Suprapubic skin (tissue), 4 donors: ENCODE measurements at regions not wholly inside any gene's neighbourhood (a gene's known extent, or its start where the extent isn't known, plus 50 kb on each side); places are given as distances from the start of the nearest gene placed in this dataset.
"Not testable (repeated sequence)": the region's sequence is repeated elsewhere in the genome, so short reads cannot be mapped to it uniquely, and the experiment has no call there.

Experiments used
- DNase-seq, 2 donors: peaks; one replicate each; pipeline ENCODE4 v3.0.0-alpha.2; 2019; ENCODE audit warnings: low spot score in 2 of 2
- H3K27ac ChIP-seq: fragments of 200-600 bp; sonication (generic); one replicate; pipeline ENCODE4 v1.5.1; 2019
- H3K27me3 ChIP-seq: fragments of 200-600 bp; sonication (generic); one replicate; pipeline ENCODE4 v1.5.1; 2019
- H3K36me3 ChIP-seq: fragments of 200-600 bp; sonication (generic); one replicate; pipeline ENCODE4 v1.5.1; 2019
- H3K4me1 ChIP-seq: fragments of 200-600 bp; sonication (generic); one replicate; pipeline ENCODE4 v1.5.1; 2019
- H3K4me3 ChIP-seq: fragments of 200-600 bp; sonication (generic); one replicate; pipeline ENCODE4 v1.5.1; 2019; ENCODE audit warnings: mild to moderate bottlenecking
- H3K9me3 ChIP-seq: fragments of 200-600 bp; sonication (generic); one replicate; pipeline ENCODE4 v1.5.1; 2019
- CTCF ChIP-seq, 2 donors: fragments of 200-600 bp in 1 of 2; fragments of 450-650 bp in 1 of 2; sonication (generic) in 1 of 2; IDR thresholded peaks; one replicate each; pipeline ENCODE4 v1.5.1; 2016 to 2019; ENCODE audit warnings: antibody characterized with exemption in 2 of 2, mild to moderate bottlenecking in 1 of 2, moderate library complexity in 1 of 2
- EP300 ChIP-seq: sonication (generic); formaldehyde crosslinking; IDR thresholded peaks from one replicate; pipeline ENCODE4 v1.6.1; 2017; ENCODE audit warnings: antibody characterized with exemption
- POLR2A ChIP-seq, 2 donors: fragments of 450-650 bp; IDR thresholded peaks; one replicate each; pipeline ENCODE4 v1.6.1; 2017; ENCODE audit warnings: antibody characterized with exemption in 2 of 2, mild to moderate bottlenecking in 2 of 2, moderate library complexity in 2 of 2
- POLR2AphosphoS5 ChIP-seq, 3 donors: sonication (generic); formaldehyde crosslinking; IDR thresholded peaks; one replicate each; pipeline ENCODE4 v1.6.1; 2017; ENCODE audit warnings: antibody characterized with exemption in 3 of 3
- WGBS: methylation state at CpG from one replicate; pipeline ENCODE4 v1.1.5; 2018; 5-methylcytosine and 5-hydroxymethylcytosine counted together

DNA sequence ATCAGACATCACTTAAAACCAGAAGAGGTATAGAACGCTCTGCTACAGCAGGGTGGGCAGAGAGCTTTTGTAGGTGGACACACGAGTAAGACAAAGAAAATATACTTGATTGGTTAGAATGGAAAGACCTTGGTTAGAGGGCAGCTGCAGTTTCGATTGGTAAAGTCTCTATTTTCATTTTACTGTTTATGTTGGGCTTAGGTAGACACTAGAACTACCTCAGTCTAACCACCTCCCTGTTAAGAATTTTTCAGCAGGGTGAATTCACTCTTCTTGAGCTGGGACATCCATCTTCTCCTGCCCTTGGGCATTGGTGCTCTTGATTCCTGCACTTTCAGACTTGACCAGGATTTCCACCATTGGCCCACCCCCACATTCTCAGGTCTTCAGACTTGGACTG lies 116.3 kb downstream of the BASP1 start:
- H3K27ac ChIP-seq, result no peak overlapping the region
- WGBS, result 91% methylated on average over 3 of the region's 3 CpGs
- no peaks in the 10 kb centered on the region for H3K9me3 ChIP-seq
- DNase-seq, result no peak
- no peaks in the 10 kb centered on the region for H3K27me3 ChIP-seq
- no peaks in the 10 kb centered on the region for H3K36me3 ChIP-seq
- H3K4me1 ChIP-seq, result no peaks in the 10 kb centered on the region
- TF ChIP-seq CTCF (IDR thresholded peaks at IDR 0.05) (no peak), POLR2AphosphoS5 (IDR thresholded peaks at IDR 0.05) (no peak), POLR2A (IDR thresholded peaks at IDR 0.05) (no peak), EP300 (no peak)
- no peak overlapping the region for H3K4me3 ChIP-seq

DNA sequence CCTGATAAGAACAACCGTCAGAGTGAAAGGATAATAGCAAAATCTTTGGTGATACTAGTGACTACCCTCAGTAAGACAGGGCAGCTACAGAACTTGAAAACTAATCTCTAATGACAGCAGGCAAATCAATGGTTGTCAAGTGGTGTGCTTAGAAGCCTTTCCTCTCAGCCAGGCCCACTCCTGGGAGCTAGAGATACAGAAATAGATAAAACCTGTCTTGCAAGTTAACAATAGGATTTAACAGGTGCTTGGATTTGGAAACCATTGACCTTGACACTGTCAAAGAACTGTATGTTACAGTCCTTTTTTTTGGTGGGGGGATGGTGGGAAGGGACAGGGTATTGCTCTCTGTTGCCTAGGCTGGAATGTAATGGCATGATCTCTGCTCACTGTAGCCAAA lies 118.6 kb downstream of the BASP1 start:
- no peak for DNase-seq
- Histone ChIP-seq H3K4me3 (no peak overlapping the region), H3K27ac (no peak overlapping the region), H3K27me3 (no peaks in the 10 kb centered on the region), H3K36me3 (no peaks in the 10 kb centered on the region), H3K4me1 (no peaks in the 10 kb centered on the region), H3K9me3 (no peaks in the 10 kb centered on the region)
- TF ChIP-seq POLR2A (IDR thresholded peaks at IDR 0.05) (no peak), EP300 (no peak), POLR2AphosphoS5 (IDR thresholded peaks at IDR 0.05) (no peak), CTCF (IDR thresholded peaks at IDR 0.05) (no peak)
- 76% methylated on average over 1 of the region's 1 CpG for WGBS

- not testable (repeated sequence) for H3K9me3 ChIP-seq, H3K36me3 ChIP-seq, H3K4me3 ChIP-seq, H3K27me3 ChIP-seq, H3K4me1 ChIP-seq, DNase-seq, H3K27ac ChIP-seq
- WGBS, result 83% methylated on average over 3 of the region's 3 CpGs
These were observed 119.3 kb downstream of the BASP1 start for GRCh38 chr5:17336723-17337122.

- Histone ChIP-seq H3K9me3 (no peaks in the 10 kb centered on the region), H3K27ac (no peak overlapping the region), H3K4me1 (no peaks in the 10 kb centered on the region), H3K27me3 (no peaks in the 10 kb centered on the region), H3K4me3 (no peak overlapping the region), H3K36me3 (no peaks in the 10 kb centered on the region)
- TF ChIP-seq POLR2A (IDR thresholded peaks at IDR 0.05) (no peak), CTCF (IDR thresholded peaks at IDR 0.05) (no peak), EP300 (no peak), POLR2AphosphoS5 (IDR thresholded peaks at IDR 0.05) (no peak)
- 75% methylated on average over 1 of the region's 1 CpG for WGBS
- no peak for DNase-seq
These were observed 122.4 kb downstream of the BASP1 start for GRCh38 chr5:17339841-17340240.

DNA sequence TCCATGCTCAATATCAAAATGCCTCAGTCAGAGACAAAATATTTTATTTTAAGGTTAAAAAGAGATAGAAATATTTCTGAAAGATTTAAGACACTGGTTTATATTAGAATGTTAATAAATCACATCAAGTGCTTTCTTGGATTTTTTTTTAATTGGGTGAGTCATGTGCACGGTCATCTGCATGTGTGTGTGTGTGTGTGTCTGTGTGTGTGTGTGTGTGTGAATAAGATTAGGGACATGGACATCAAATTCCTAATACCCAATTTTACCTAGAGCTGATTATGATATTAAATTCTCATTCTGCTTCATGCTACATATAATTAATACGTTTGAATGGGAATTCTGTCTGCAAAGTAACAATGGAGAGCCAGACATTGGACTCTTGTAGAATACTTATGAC lies 122.9 kb downstream of the BASP1 start:
- WGBS, result 28% methylated on average over 2 of the region's 2 CpGs
- DNase-seq, result no peak
- H3K4me1 ChIP-seq, result no peaks in the 10 kb centered on the region
- H3K9me3 ChIP-seq, result no peaks in the 10 kb centered on the region
- TF ChIP-seq POLR2AphosphoS5 (IDR thresholded peaks at IDR 0.05), result no peak
- TF ChIP-seq POLR2A (IDR thresholded peaks at IDR 0.05), result no peak
- TF ChIP-seq EP300, result no peak
- TF ChIP-seq CTCF (IDR thresholded peaks at IDR 0.05), result no peak
- H3K27me3 ChIP-seq, result no peaks in the 10 kb centered on the region
- no peak overlapping the region for H3K4me3 ChIP-seq
- H3K36me3 ChIP-seq, result no peaks in the 10 kb centered on the region
- H3K27ac ChIP-seq, result no peak overlapping the region

GRCh38 chr5:17340819-17341218 lies 123.4 kb downstream of the BASP1 start:
- no peaks in the 10 kb centered on the region for H3K36me3 ChIP-seq
- no peaks in the 10 kb centered on the region for H3K9me3 ChIP-seq
- H3K4me3 ChIP-seq, result no peak overlapping the region
- H3K27ac ChIP-seq, result no peak overlapping the region
- H3K27me3 ChIP-seq, result no peaks in the 10 kb centered on the region
- no peaks in the 10 kb centered on the region for H3K4me1 ChIP-seq
- no peak for TF ChIP-seq EP300
- TF ChIP-seq POLR2A (IDR thresholded peaks at IDR 0.05), result no peak
- no peak for TF ChIP-seq CTCF (IDR thresholded peaks at IDR 0.05)
- TF ChIP-seq POLR2AphosphoS5 (IDR thresholded peaks at IDR 0.05), result no peak
- DNase-seq, result no peak
- WGBS, result 22% methylated on average over 1 of the region's 1 CpG
